ENCODE measurements at regions not wholly inside any gene's neighbourhood (a gene's known extent, or its start where the extent isn't known, plus 50 kb on each side); places are given as distances from the start of the nearest gene placed in this dataset.
A peak's percentile ranks its signal among the peaks of the same experiment; 100 is the strongest.

GRCh38 chr4:183843248-183843671, 61.8 kb upstream of the STOX2 start:
- TF ChIP-seq CTCF (IDR thresholded peaks at IDR 0.05; ENCODE audit: low read depth, low read length): no peak
- Histone ChIP-seq H3K27ac (no peak overlapping the region), H3K27me3 (ENCODE audit: insufficient read depth, low read depth, severe bottlenecking) (no peaks in the 10 kb centered on the region), H3K36me3 (no peaks in the 10 kb centered on the region), H3K4me3 (ENCODE audit: low read depth, low read length) (no peak overlapping the region), H3K9me3 (ENCODE audit: severe bottlenecking) (peaks cover 5% of the 10 kb centered on the region)
- DNase-seq: no peak

GRCh38 chr4:183846951-183847350, 58.2 kb upstream of the STOX2 start:
- TF ChIP-seq CTCF (IDR thresholded peaks at IDR 0.05; ENCODE audit: low read depth, low read length): no peak
- Histone ChIP-seq H3K4me3 (ENCODE audit: low read depth, low read length) (no peak overlapping the region), H3K36me3 (no peaks in the 10 kb centered on the region), H3K9me3 (ENCODE audit: severe bottlenecking) (peaks cover 7% of the 10 kb centered on the region), H3K27me3 (ENCODE audit: insufficient read depth, low read depth, severe bottlenecking) (no peaks in the 10 kb centered on the region), H3K27ac (no peak overlapping the region)
- no peak for DNase-seq

GRCh38 chr4:183848805-183849204, 56.3 kb upstream of the STOX2 start:
- Histone ChIP-seq H3K4me3 (ENCODE audit: low read depth, low read length) (no peak overlapping the region), H3K27me3 (ENCODE audit: insufficient read depth, low read depth, severe bottlenecking) (no peaks in the 10 kb centered on the region), H3K9me3 (ENCODE audit: severe bottlenecking) (peaks cover 10% of the 10 kb centered on the region), H3K27ac (no peak overlapping the region), H3K36me3 (no peaks in the 10 kb centered on the region)
- no peak for TF ChIP-seq CTCF (IDR thresholded peaks at IDR 0.05; ENCODE audit: low read depth, low read length)
- no peak for DNase-seq

- no peak for TF ChIP-seq CTCF (IDR thresholded peaks at IDR 0.05; ENCODE audit: low read depth, low read length)
- Histone ChIP-seq H3K27me3 (ENCODE audit: insufficient read depth, low read depth, severe bottlenecking) (no peaks in the 10 kb centered on the region), H3K9me3 (ENCODE audit: severe bottlenecking) (peaks cover 8% of the 10 kb centered on the region), H3K4me3 (ENCODE audit: low read depth, low read length) (peak overlapping the region; percentile 33), H3K36me3 (no peaks in the 10 kb centered on the region; the same call in 1 of the 2 replicates), H3K27ac (peak overlapping the region; percentile 64)
- peak; percentile 76 for DNase-seq
These were observed 52.1 kb upstream of the STOX2 start for GRCh38 chr4:183852910-183853547.

- no peak for TF ChIP-seq CTCF (IDR thresholded peaks at IDR 0.05; ENCODE audit: low read depth, low read length)
- H3K36me3 ChIP-seq: no peaks in the 10 kb centered on the region; the same call in 1 of the 2 replicates
- peak overlapping the region; percentile 64 for H3K27ac ChIP-seq
- no peak for DNase-seq
- no peaks in the 10 kb centered on the region for H3K27me3 ChIP-seq (ENCODE audit: insufficient read depth, low read depth, severe bottlenecking)
- peaks cover 8% of the 10 kb centered on the region for H3K9me3 ChIP-seq (ENCODE audit: severe bottlenecking)
- peak overlapping the region; percentile 33 for H3K4me3 ChIP-seq (ENCODE audit: low read depth, low read length)
These were observed 51.6 kb upstream of the STOX2 start for GRCh38 chr4:183853548-183853940.

All from WERI-Rb-1 (cell line).